ENCODE measurements at regions not wholly inside any gene's neighbourhood (a gene's known extent, or its start where the extent isn't known, plus 50 kb on each side); places are given as distances from the start of the nearest gene placed in this dataset.

DNA sequence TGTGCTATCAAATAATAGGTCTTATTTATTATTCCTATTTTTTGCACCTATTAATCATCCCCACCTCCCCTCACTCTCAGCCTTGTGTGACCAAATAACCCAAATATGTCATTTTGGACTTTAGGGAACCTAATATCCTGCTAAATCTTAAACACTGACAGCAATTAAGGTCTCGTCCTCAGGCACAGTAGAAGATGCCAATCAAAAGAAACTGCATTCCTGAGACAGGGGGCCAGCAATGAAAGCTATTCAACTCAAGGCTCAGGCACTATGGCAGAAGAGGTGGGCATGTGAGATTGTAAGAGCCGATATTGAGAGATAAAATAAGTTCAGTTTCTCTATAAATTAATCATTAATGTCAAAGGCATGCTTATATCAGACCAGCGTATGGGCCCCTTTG lies 1437.7 kb upstream of the PCDH9 start:
- H3K4me3 ChIP-seq (ENCODE audit: low read depth, low read length): no peak overlapping the region
- DNase-seq (ENCODE audit: low read depth) (no peak), FAIRE-seq (no peak)
- no peaks in the 10 kb centered on the region for H3K27me3 ChIP-seq (ENCODE audit: control insufficient read depth, insufficient read depth, low read length)
- TF ChIP-seq, protein P1, sequence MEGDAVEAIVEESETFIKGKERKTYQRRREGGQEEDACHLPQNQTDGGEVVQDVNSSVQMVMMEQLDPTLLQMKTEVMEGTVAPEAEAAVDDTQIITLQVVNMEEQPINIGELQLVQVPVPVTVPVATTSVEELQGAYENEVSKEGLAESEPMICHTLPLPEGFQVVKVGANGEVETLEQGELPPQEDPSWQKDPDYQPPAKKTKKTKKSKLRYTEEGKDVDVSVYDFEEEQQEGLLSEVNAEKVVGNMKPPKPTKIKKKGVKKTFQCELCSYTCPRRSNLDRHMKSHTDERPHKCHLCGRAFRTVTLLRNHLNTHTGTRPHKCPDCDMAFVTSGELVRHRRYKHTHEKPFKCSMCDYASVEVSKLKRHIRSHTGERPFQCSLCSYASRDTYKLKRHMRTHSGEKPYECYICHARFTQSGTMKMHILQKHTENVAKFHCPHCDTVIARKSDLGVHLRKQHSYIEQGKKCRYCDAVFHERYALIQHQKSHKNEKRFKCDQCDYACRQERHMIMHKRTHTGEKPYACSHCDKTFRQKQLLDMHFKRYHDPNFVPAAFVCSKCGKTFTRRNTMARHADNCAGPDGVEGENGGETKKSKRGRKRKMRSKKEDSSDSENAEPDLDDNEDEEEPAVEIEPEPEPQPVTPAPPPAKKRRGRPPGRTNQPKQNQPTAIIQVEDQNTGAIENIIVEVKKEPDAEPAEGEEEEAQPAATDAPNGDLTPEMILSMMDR (IDR thresholded peaks at IDR 0.05; ENCODE audit: insufficient read depth, low read length, severe bottlenecking): no peak
- H3K36me3 ChIP-seq (ENCODE audit: control insufficient read depth, insufficient read depth, low read length): no peaks in the 10 kb centered on the region

DNA sequence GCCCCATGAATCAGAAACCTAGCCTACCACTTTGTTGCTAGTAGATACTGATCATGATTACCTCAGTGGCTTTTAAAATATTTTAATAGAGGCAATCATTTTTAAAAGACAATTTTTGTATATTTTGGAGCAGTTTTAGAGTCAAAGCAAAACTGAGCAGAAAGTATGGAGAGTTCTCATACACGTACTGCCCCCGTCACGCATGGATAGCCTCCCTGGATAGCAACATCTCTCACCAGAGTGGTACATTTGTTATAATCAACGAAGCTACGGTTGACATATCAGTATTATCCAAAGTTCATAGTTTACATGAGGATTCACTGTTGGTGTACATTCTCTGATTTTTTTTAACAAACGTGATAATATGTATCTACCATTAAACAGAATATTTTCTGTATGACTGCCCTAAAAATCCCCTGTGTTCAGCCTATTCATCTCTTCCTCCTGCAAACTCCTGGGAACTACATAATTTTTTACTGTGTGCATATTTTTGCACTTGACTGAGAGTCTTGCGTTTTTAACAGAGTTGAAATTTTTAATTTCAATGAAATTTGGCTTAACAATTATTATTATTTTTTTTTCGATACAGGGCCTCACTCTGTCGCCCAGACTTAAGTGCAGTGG lies 1436.8 kb upstream of the PCDH9 start:
- DNase-seq (ENCODE audit: low read depth) (no peak), FAIRE-seq (no peak)
- Histone ChIP-seq H3K27me3 (ENCODE audit: control insufficient read depth, insufficient read depth, low read length) (no peaks in the 10 kb centered on the region), H3K36me3 (ENCODE audit: control insufficient read depth, insufficient read depth, low read length) (no peaks in the 10 kb centered on the region), H3K4me3 (ENCODE audit: low read depth, low read length) (no peak overlapping the region)
- TF ChIP-seq, protein P1 (IDR thresholded peaks at IDR 0.05; ENCODE audit: insufficient read depth, low read length, severe bottlenecking): no peak

DNA sequence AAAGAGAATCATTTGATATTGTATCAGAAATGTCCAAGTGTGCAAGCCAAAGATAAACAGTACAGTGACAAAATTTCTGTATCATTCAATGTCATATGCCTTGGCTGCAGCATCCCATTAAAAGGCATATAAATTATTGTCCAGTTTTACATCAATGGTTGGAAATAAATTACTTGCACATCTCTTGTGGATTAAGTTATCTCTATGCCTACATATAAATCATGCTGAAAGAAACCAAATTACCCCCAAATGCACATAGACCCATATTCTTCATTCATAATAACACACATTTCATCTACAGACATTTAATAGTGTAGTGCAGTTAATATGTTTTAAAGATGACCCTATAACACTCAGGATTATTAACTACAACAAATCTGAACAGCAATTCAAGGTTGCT lies 1415.7 kb upstream of the PCDH9 start:
- no peak for FAIRE-seq
- Histone ChIP-seq H3K36me3 (ENCODE audit: control insufficient read depth, insufficient read depth, low read length) (no peaks in the 10 kb centered on the region), H3K27me3 (ENCODE audit: control insufficient read depth, insufficient read depth, low read length) (no peaks in the 10 kb centered on the region), H3K4me3 (ENCODE audit: low read depth, low read length) (no peak overlapping the region)
- DNase-seq (ENCODE audit: low read depth): no peak
- TF ChIP-seq, protein P1 (IDR thresholded peaks at IDR 0.05; ENCODE audit: insufficient read depth, low read length, severe bottlenecking): no peak

DNA sequence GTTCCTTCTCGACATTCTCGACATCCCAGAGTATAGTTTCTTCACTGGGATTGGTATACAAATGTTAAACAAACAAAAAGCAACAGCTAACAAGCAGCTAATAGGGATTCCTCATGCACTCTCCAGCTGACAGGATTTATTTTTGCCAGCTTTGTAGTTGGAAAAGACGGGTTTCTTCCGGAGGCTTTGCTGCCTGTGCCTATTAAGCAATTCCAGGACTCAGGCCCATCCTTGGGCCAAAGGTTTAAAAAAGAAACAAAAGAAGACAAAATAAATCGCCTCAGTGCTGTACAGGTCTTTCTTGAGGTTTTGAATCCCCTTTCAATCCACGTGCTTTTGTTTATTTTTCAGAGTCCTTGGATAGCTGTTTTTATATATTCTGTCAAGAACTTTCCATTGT lies 1414.5 kb upstream of the PCDH9 start:
- TF ChIP-seq, protein P1 (IDR thresholded peaks at IDR 0.05; ENCODE audit: insufficient read depth, low read length, severe bottlenecking): no peak
- Histone ChIP-seq H3K36me3 (ENCODE audit: control insufficient read depth, insufficient read depth, low read length) (no peaks in the 10 kb centered on the region), H3K4me3 (ENCODE audit: low read depth, low read length) (no peak overlapping the region), H3K27me3 (ENCODE audit: control insufficient read depth, insufficient read depth, low read length) (no peaks in the 10 kb centered on the region)
- DNase-seq (ENCODE audit: low read depth) (no peak), FAIRE-seq (no peak)

DNA sequence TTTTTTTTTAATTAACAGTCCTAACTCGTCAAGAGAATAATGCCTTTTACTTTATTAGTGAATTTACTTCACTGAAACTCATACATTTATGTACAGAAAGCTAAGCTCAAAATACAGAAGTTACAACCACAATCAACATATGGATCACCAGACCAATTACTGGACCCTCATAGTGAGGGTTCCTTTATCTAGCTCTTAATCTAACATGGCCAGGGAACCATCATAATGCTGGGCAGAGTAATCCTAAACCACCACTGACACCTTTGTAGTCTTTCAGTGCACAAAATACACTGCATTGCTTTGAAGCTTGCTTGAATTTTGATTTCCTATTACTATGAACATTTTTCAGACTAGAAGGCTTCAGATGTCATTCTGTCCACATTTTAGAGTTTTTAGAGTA lies 1406.6 kb upstream of the PCDH9 start:
- Histone ChIP-seq H3K36me3 (ENCODE audit: control insufficient read depth, insufficient read depth, low read length) (no peaks in the 10 kb centered on the region), H3K27me3 (ENCODE audit: control insufficient read depth, insufficient read depth, low read length) (no peaks in the 10 kb centered on the region), H3K4me3 (ENCODE audit: low read depth, low read length) (no peak overlapping the region)
- DNase-seq (ENCODE audit: low read depth) (no peak), FAIRE-seq (no peak)
- TF ChIP-seq, protein P1 (IDR thresholded peaks at IDR 0.05; ENCODE audit: insufficient read depth, low read length, severe bottlenecking): no peak

DNA sequence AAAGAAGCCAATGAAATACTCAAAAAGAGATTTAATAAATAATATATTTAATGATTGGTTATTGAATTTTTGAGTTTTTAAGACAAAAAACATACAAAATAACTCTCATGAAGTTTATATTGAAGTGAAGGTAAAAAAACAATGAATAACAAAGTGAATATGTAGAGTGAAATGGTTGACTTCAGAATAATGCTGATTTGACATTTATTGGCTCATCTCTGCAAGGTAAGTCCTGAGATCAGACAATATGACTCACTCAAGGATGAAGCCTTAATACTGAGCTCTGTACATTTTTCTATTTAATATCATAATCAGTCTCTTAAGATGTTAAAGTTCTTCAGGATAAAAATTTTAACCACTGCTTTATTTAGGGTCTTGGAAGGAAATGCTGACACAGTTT lies 1398.9 kb upstream of the PCDH9 start:
- FAIRE-seq: no peak
- Histone ChIP-seq H3K27me3 (ENCODE audit: control insufficient read depth, insufficient read depth, low read length) (no peaks in the 10 kb centered on the region), H3K36me3 (ENCODE audit: control insufficient read depth, insufficient read depth, low read length) (no peaks in the 10 kb centered on the region), H3K4me3 (ENCODE audit: low read depth, low read length) (no peak overlapping the region)
- DNase-seq (ENCODE audit: low read depth): no peak
- TF ChIP-seq, protein P1 (IDR thresholded peaks at IDR 0.05; ENCODE audit: insufficient read depth, low read length, severe bottlenecking): no peak
